HL-60 (cell line): ENCODE measurements at regions not wholly inside any gene's neighbourhood (a gene's known extent, or its start where the extent isn't known, plus 50 kb on each side); places are given as distances from the start of the nearest gene placed in this dataset.

ENCODE experiments used
- DNase-seq, 2 experiments: peaks; one replicate each; pipeline ENCODE4 v3.0.0-alpha.2; 2010 to 2020; ENCODE audit warnings: low read depth in 1 of 2, low spot score in 1 of 2
- H3K27ac ChIP-seq: fragments of 250-450 bp; sonication (Bioruptor Pico); replicated peaks from 2 replicates; pipeline ENCODE4 v1.5.1; 2020; ENCODE audit warnings: mild to moderate bottlenecking, moderate library complexity
- H3K27me3 ChIP-seq: fragments of 250-450 bp; sonication (Bioruptor Pico); 2 replicates; pipeline ENCODE4 v1.5.1; 2021; ENCODE audit warnings: mild to moderate bottlenecking, moderate library complexity; ENCODE audit not compliant: insufficient read depth, poor library complexity, severe bottlenecking
- H3K4me3 ChIP-seq: replicated peaks from 2 replicates; pipeline ENCODE4 v1.5.1; 2011; ENCODE audit warnings: mild to moderate bottlenecking, control low read depth, low read length; ENCODE audit not compliant: insufficient read depth
- GABPA ChIP-seq: IDR thresholded peaks from 2 replicates; pipeline ENCODE4 v1.6.1; 2012; ENCODE audit warnings: low read depth
- POLR2AphosphoS5 ChIP-seq: IDR thresholded peaks from 2 replicates; pipeline ENCODE4 v1.6.1; 2012; ENCODE audit warnings: low read depth
- REST ChIP-seq: IDR thresholded peaks from 2 replicates; pipeline ENCODE4 v1.6.1; 2012; ENCODE audit warnings: low read depth; ENCODE audit not compliant: insufficient replicate concordance
- SPI1 ChIP-seq: IDR thresholded peaks from 2 replicates; pipeline ENCODE4 v1.6.1; 2012; ENCODE audit warnings: low read depth, mild to moderate bottlenecking, borderline replicate concordance
- TF ChIP-seq, protein P1 (sequence below): IDR thresholded peaks from one replicate; pipeline ENCODE4 v1.5.1; 2011; ENCODE audit warnings: low read length, control low read depth, inconsistent platforms; ENCODE audit not compliant: insufficient read depth

GRCh38 chr10:117668327-117669008 lies 125.9 kb downstream of the EMX2 start:
- TF ChIP-seq REST (no peak), GABPA (no peak), SPI1 (no peak), POLR2AphosphoS5 (no peak)
- TF ChIP-seq, protein P1, sequence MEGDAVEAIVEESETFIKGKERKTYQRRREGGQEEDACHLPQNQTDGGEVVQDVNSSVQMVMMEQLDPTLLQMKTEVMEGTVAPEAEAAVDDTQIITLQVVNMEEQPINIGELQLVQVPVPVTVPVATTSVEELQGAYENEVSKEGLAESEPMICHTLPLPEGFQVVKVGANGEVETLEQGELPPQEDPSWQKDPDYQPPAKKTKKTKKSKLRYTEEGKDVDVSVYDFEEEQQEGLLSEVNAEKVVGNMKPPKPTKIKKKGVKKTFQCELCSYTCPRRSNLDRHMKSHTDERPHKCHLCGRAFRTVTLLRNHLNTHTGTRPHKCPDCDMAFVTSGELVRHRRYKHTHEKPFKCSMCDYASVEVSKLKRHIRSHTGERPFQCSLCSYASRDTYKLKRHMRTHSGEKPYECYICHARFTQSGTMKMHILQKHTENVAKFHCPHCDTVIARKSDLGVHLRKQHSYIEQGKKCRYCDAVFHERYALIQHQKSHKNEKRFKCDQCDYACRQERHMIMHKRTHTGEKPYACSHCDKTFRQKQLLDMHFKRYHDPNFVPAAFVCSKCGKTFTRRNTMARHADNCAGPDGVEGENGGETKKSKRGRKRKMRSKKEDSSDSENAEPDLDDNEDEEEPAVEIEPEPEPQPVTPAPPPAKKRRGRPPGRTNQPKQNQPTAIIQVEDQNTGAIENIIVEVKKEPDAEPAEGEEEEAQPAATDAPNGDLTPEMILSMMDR: no peak
- Histone ChIP-seq H3K27ac (no peak overlapping the region), H3K4me3 (no peak overlapping the region), H3K27me3 (peaks cover 2% of the 10 kb centered on the region)
- DNase-seq: no peak

DNA sequence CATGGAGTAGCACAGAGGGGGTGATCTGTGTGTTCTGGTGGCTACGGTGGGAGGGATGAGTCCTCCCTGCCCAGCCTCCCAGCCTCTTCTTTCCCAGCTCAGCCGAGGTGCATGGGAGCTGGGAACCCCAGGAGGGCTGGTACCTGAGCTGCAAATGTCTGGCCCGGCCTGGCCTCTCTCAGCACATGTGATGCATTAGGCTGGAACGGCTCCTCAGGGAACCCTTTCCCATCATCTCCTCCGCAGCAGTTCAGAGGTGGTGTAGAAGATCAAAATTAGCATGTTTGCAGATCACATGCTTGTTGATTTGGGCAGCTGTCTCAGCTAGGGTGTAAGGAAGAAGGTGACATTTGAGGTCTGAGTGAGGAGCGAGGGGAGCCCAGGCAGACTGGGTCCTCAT lies 126.6 kb downstream of the EMX2 start:
- Histone ChIP-seq H3K27me3 (no peaks in the 10 kb centered on the region), H3K4me3 (no peak overlapping the region), H3K27ac (no peak overlapping the region)
- no peak for TF ChIP-seq POLR2AphosphoS5
- TF ChIP-seq SPI1: no peak
- no peak for DNase-seq

DNA sequence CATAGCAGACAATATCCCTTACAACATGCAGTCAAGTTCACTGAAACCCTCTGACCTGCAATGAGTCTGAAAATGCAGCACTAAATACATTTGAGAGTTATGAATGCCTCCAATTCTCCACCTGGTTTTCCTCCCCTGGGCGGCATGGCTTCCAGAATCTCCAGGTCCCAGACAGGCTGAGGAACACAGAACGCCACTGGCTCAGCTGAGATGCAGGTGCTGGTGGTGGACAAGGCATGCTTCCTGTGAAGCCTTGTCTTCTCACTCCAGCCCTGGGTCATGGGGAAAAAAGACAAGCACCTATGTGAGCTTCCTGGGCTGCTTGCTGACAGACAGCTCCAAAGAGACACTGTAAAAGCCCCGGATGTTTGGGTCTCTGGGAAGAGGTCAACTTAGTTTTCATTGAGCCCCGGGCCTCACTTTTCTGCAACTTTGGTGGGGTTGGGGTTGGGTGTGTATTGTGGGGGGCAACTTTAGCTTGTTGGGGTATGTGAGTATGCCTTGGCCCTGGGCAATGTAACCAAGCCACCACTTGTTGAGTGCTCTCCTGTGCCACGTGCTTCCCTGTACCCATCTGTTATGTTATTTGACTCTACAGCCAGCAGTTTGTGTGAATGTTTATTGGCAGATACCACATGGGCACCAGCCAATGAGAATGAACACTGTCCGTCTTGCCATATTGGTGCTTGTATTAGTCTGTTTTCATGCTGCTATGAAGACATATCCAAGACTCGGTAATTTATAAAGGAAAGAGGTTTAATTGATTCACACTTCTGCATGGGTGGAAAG lies 127.8 kb downstream of the EMX2 start:
- TF ChIP-seq POLR2AphosphoS5 (no peak), GABPA (no peak), REST (no peak), SPI1 (no peak)
- TF ChIP-seq, protein P1: no peak
- no peak overlapping the region for H3K27ac ChIP-seq
- H3K4me3 ChIP-seq: no peak overlapping the region
- H3K27me3 ChIP-seq: no peaks in the 10 kb centered on the region
- no peak for DNase-seq

DNA sequence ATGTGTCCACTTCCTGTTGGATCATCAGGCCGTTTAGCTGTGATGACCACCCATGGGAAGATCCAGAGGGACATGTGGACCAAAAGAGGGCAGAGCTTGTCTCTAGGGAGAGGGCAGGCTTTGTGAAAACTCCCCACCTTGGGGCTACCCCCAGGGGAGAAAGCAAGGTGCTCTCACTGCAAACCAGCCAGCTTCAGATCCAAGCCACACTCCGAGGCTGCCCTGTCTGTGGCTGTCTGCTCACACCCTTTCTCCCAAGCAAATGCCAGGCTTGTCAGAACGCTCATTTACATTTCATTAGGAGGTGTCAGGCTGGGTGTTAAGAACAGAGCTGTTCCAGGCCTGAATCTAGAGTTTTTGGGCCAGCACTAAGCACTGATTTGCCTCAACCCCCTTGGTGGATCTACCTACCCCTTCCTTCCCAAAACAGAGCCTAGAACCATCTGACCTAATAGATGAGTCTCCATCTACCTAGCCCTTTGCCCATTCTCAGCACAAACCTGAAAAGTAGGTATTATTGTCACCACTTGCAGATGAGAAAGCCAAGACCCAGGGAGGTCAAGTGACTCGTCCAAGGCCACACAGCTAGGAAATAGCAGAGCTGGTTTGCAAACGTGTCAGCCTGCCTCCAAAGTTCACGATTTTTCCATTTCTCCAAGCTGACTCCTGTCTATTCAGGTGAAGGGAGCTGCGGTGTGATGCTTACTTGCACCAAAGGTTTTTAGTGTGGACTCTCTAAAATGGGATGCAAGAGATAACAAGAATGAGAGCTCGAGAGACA lies 130.9 kb downstream of the EMX2 start:
- no peak overlapping the region for H3K27ac ChIP-seq
- H3K4me3 ChIP-seq: no peak overlapping the region
- DNase-seq: no peak
- no peaks in the 10 kb centered on the region for H3K27me3 ChIP-seq
- TF ChIP-seq REST: no peak
- TF ChIP-seq GABPA: no peak
- TF ChIP-seq, protein P1: no peak
- TF ChIP-seq SPI1: no peak
- TF ChIP-seq POLR2AphosphoS5: no peak
